HCT116 (cell line): ENCODE measurements at regions not wholly inside any gene's neighbourhood (a gene's known extent, or its start where the extent isn't known, plus 50 kb on each side); places are given as distances from the start of the nearest gene placed in this dataset.
A peak's percentile ranks its signal among the peaks of the same experiment; 100 is the strongest.

Source experiments
- ATAC-seq: fragments of 200-7000 bp; cut with Tn5 transposase; 2 replicates; pipeline ENCODE4 v1.9.1; 2020; ENCODE audit warnings: mild to moderate bottlenecking, moderate library complexity
- BruUV-seq: library from RNA; stranded (reverse); fragments of 400-500 nt; replicated peaks from 2 replicates; lab custom pipeline; 2021; lab: Mats Ljungman, UMichigan
- CTCF ChIA-PET: fragments of 300-600 bp; sonication (Branson Sonifier 250); formaldehyde crosslinking; loops from one replicate; lab custom pipeline; 2021; ENCODE audit warnings: antibody characterized with exemption; lab: Charles Lee
- POLR2A ChIA-PET: fragments of 300-600, 350-600 bp; sonication (Branson Sonifier 250); formaldehyde crosslinking; loops from one replicate; lab custom pipeline; 2021; ENCODE audit warnings: antibody characterized with exemption; lab: Charles Lee
- RAD21 ChIA-PET, 2 experiments: fragments of 300-600 bp; sonication (Branson Sonifier 250); formaldehyde crosslinking; loops; one replicate each; lab custom pipeline; 2023; ENCODE audit warnings: low total read pairs in 2 of 2; ENCODE audit not compliant: uncharacterized antibody in 2 of 2, unreplicated experiment in 2 of 2, low non-redundant PET in 1 of 2; lab: Charles Lee
- DNase-seq: peaks from one replicate; pipeline ENCODE4 v3.0.0-alpha.2; 2010; ENCODE audit warnings: low read depth, low spot score
- H2AFZ ChIP-seq: fragments of 200-600 bp; shearing (Covaris generic), sonication (generic); 2 replicates; pipeline ENCODE4 v1.6.1; 2017; ENCODE audit warnings: low read depth, mixed run types, mixed read lengths, antibody characterized with exemption, low read length; ENCODE audit not compliant: poor library complexity, severe bottlenecking
- H3K27ac ChIP-seq: 2 replicates; pipeline ENCODE4 v1.5.1; 2012; ENCODE audit warnings: low read depth, low read length
- H3K27me3 ChIP-seq: fragments of 200-600 bp; sonication (generic); 2 replicates; pipeline ENCODE4 v1.6.1; 2016; ENCODE audit warnings: mixed run types, low read length, mixed read lengths; ENCODE audit not compliant: insufficient read depth
- H3K36me3 ChIP-seq, 2 experiments: fragments of 200-500 bp in 1 of 2; fragments of 200-600 bp in 1 of 2; sonication (Bioruptor generic) in 1 of 2; sonication (generic) in 1 of 2; 2 replicates each; pipeline versions ENCODE4 v1.5.1 to v1.6.1; 2014 to 2016; ENCODE audit warnings: low read length in 2 of 2, inconsistent platforms in 1 of 2, mixed read lengths in 1 of 2, mixed run types in 1 of 2; ENCODE audit not compliant: insufficient read depth in 2 of 2, control insufficient read depth in 1 of 2
- H3K4me1 ChIP-seq, 2 experiments: fragments of 200-600 bp in 1 of 2; sonication (generic) in 1 of 2; 2 replicates each; pipeline versions ENCODE4 v1.5.1 to v1.6.1; 2012 to 2017; ENCODE audit warnings: low read length in 2 of 2, inconsistent platforms in 1 of 2, mild to moderate bottlenecking in 1 of 2, mixed read lengths in 1 of 2, mixed run types in 1 of 2, moderate library complexity in 1 of 2; ENCODE audit not compliant: insufficient read depth in 2 of 2, control insufficient read depth in 1 of 2
- H3K4me2 ChIP-seq: fragments of 200-600 bp; sonication (generic); 2 replicates; pipeline ENCODE4 v1.6.1; 2017; ENCODE audit warnings: mixed run types, low read length, mixed read lengths
- H3K4me3 ChIP-seq, 2 experiments: fragments of 200-600 bp in 1 of 2; sonication (generic) in 1 of 2; replicated peaks in 1 of 2; 2 replicates each; pipeline ENCODE4 v1.5.1; 2011 to 2016; ENCODE audit warnings: low read length in 2 of 2, control low read depth in 1 of 2, low read depth in 1 of 2, mild to moderate bottlenecking in 1 of 2, mixed read lengths in 1 of 2, mixed run types in 1 of 2
- H3K79me2 ChIP-seq: fragments of 200-600 bp; sonication (generic); 2 replicates; pipeline ENCODE4 v1.6.1; 2017; ENCODE audit warnings: mild to moderate bottlenecking, mixed run types, low read length, moderate library complexity, mixed read lengths; ENCODE audit not compliant: insufficient read depth
- H3K9ac ChIP-seq: fragments of 200-600 bp; sonication (generic); 2 replicates; pipeline ENCODE4 v1.6.1; 2016; ENCODE audit warnings: low read length, mixed read lengths
- H3K9me2 ChIP-seq: fragments of 200-600 bp; sonication (generic), shearing (Covaris generic); 2 replicates; pipeline ENCODE4 v1.6.1; 2017; ENCODE audit warnings: mixed run types, mild to moderate bottlenecking, moderate library complexity; ENCODE audit not compliant: insufficient read depth
- H3K9me3 ChIP-seq, 2 experiments: fragments of 200-500 bp in 1 of 2; fragments of 200-600 bp in 1 of 2; sonication (Bioruptor generic) in 1 of 2; sonication (generic) in 1 of 2; 2 replicates each; pipeline ENCODE4 v1.6.1; 2014 to 2017; ENCODE audit warnings: low read length in 2 of 2, mixed read lengths in 2 of 2, inconsistent platforms in 1 of 2, low read depth in 1 of 2, mild to moderate bottlenecking in 1 of 2, mixed run types in 1 of 2, moderate library complexity in 1 of 2; ENCODE audit not compliant: control insufficient read depth in 1 of 2, insufficient read depth in 1 of 2
- H4K20me1 ChIP-seq: fragments of 200-600 bp; sonication (generic), shearing (Covaris generic); 2 replicates; pipeline ENCODE4 v1.6.1; 2017; ENCODE audit warnings: mixed run types, mild to moderate bottlenecking, moderate library complexity; ENCODE audit not compliant: insufficient read depth
- CEBPB ChIP-seq: IDR thresholded peaks from 2 replicates; pipeline ENCODE4 v1.6.1; 2012; ENCODE audit warnings: low read depth
- CTCF ChIP-seq, 3 experiments: fragments of 200-600 bp in 1 of 3; sonication (generic) in 1 of 3; IDR thresholded peaks in 2 of 3; conservative IDR thresholded peaks in 1 of 3; 2 replicates each; pipeline ENCODE4 v1.5.1; 2012 to 2017; ENCODE audit warnings: low read depth in 2 of 3, low read length in 2 of 3, antibody characterized with exemption in 1 of 3, borderline replicate concordance in 1 of 3, control low read depth in 1 of 3, mild to moderate bottlenecking in 1 of 3, mixed read lengths in 1 of 3, mixed run types in 1 of 3, moderate library complexity in 1 of 3; ENCODE audit not compliant: insufficient read depth in 1 of 3
- ELF1 ChIP-seq: IDR thresholded peaks from 2 replicates; pipeline ENCODE4 v1.6.1; 2012; ENCODE audit warnings: low read depth, borderline replicate concordance
- EZH2 ChIP-seq: fragments of 200-600 bp; sonication (generic); IDR thresholded peaks from 2 replicates; pipeline ENCODE4 v1.6.1; 2017; ENCODE audit warnings: antibody characterized with exemption, mixed run types
- EZH2phosphoT487 ChIP-seq: fragments of 200-600 bp; IDR thresholded peaks from 2 replicates; pipeline ENCODE4 v1.6.1; 2018; ENCODE audit warnings: antibody characterized with exemption, borderline replicate concordance
- FOSL1 ChIP-seq: IDR thresholded peaks from 2 replicates; pipeline ENCODE4 v1.6.1; 2012; ENCODE audit warnings: low read depth
- MAX ChIP-seq: IDR thresholded peaks from 2 replicates; pipeline ENCODE4 v1.6.1; 2012
- POLR2AphosphoS5 ChIP-seq: IDR thresholded peaks from 2 replicates; pipeline ENCODE4 v1.6.1; 2011; ENCODE audit warnings: mild to moderate bottlenecking, low read depth, low read length, moderate library complexity
- REST ChIP-seq: IDR thresholded peaks from 2 replicates; pipeline ENCODE4 v1.6.1; 2012; ENCODE audit warnings: low read depth
- SIN3A ChIP-seq: IDR thresholded peaks from 2 replicates; pipeline ENCODE4 v1.6.1; 2012; ENCODE audit warnings: low read depth
- SP1 ChIP-seq: IDR thresholded peaks from 2 replicates; pipeline ENCODE4 v1.6.1; 2012; ENCODE audit warnings: low read depth
- SRF ChIP-seq: IDR thresholded peaks from 2 replicates; pipeline ENCODE4 v1.6.1; 2012; ENCODE audit warnings: low read depth
- TCF7L2 ChIP-seq: IDR thresholded peaks from 2 replicates; pipeline ENCODE4 v1.7.0; 2011; ENCODE audit warnings: borderline replicate concordance, inconsistent platforms; ENCODE audit not compliant: insufficient read depth, insufficient read length; ENCODE audit errors: extremely low read depth
- YY1 ChIP-seq: IDR thresholded peaks from 2 replicates; pipeline ENCODE4 v1.6.1; 2011; ENCODE audit warnings: low read length, low read depth, moderate library complexity, mild to moderate bottlenecking; ENCODE audit not compliant: insufficient replicate concordance; ENCODE audit errors: extremely low read depth
- ZBTB33 ChIP-seq: IDR thresholded peaks from 2 replicates; pipeline ENCODE4 v1.6.1; 2011; ENCODE audit warnings: mild to moderate bottlenecking, low read length, moderate library complexity; ENCODE audit not compliant: insufficient replicate concordance; ENCODE audit errors: extremely low read depth
- ZNF274 ChIP-seq: fragments of 200-500 bp; sonication (Bioruptor generic); IDR thresholded peaks from 2 replicates; pipeline ENCODE4 v1.6.1; 2014; ENCODE audit warnings: mild to moderate bottlenecking, low read depth, low read length, inconsistent platforms
- intact Hi-C: fragments of 100-400 bp; cut with micrococcal nuclease; formaldehyde crosslinking; loops from 2 replicates; pipeline ENCODE4 v1.10.0; 2022

- no peak for TF ChIP-seq CTCF (IDR thresholded peaks at IDR 0.05 in 2 of 3, conservative IDR thresholded peaks at IDR 0.05 in 1 of 3; ENCODE audit: borderline replicate concordance in 1 of 3, insufficient read depth in 1 of 3, low read depth in 2 of 3, low read length in 2 of 3)
- no peak for TF ChIP-seq EZH2phosphoT487
- peak; percentile 55; the same call in 1 of the 2 replicates for TF ChIP-seq CEBPB
- TF ChIP-seq SP1 = peak; percentile 48; the same call in 1 of the 2 replicates
- TF ChIP-seq ELF1 = no peak
- peak; percentile 35; the same call in 1 of the 2 replicates for TF ChIP-seq POLR2AphosphoS5
- no peak for TF ChIP-seq EZH2
- no peak for TF ChIP-seq ZNF274
- TF ChIP-seq, all 23 proteins: peak for 12
These were observed 63.7 kb downstream of the GPX5 start (continued) for GRCh38 chr6:28589234-28589956.

- no peaks in the 10 kb centered on the region for H3K9me3 ChIP-seq
- H3K4me2 ChIP-seq = peak overlapping the region; percentile 47
- no peaks in the 10 kb centered on the region for H4K20me1 ChIP-seq
- peak overlapping the region; percentile 49 for H2AFZ ChIP-seq
- H3K9ac ChIP-seq = no peak overlapping the region
- CTCF ChIA-PET = interaction anchor here (0.9 to 2.9 kb wide), 5 partner anchors 8 to 234 kb away, joined by 4 to 8 read pairs (median 5); no protein-coding TSS in a partner anchor
- no peaks in the 10 kb centered on the region for H3K36me3 ChIP-seq
- ATAC-seq (no peak; the same call in 1 of the 2 replicates), DNase-seq (no peak)
- H3K4me1 ChIP-seq = peaks cover 5 to 16% of the 10 kb centered on the region in 2 experiments; a peak in 3 of 4 replicates
- H3K27me3 ChIP-seq = no peaks in the 10 kb centered on the region
- POLR2A ChIA-PET = no interaction called here
- peak overlapping the region; percentile 30 for H3K27ac ChIP-seq
- peak overlapping the region in 1 of 2 experiments; percentile 8; a peak in 1 of 4 replicates for H3K4me3 ChIP-seq
- RAD21 ChIA-PET = no interaction called here
- no peaks in the 10 kb centered on the region for H3K9me2 ChIP-seq
- no TSS peak for BruUV-seq
- H3K79me2 ChIP-seq = no peaks in the 10 kb centered on the region
- intact Hi-C loops = no loop called here
- TF ChIP-seq TCF7L2 (no peak), POLR2AphosphoS5 (no peak), YY1 (no peak), SRF (no peak), MAX (no peak), EZH2 (no peak), ZNF274 (no peak), ZBTB33 (no peak), FOSL1 (no peak), SIN3A (no peak), REST (no peak)
These were observed 64.3 kb downstream of the GPX5 start for GRCh38 chr6:28589957-28590349.
